Activated CD4-positive, alpha-beta T cell treated with anti-CD3 and anti-CD28 coated beads for 36 hours (primary cell): ENCODE measurements at regions not wholly inside any gene's neighbourhood (a gene's known extent, or its start where the extent isn't known, plus 50 kb on each side); places are given as distances from the start of the nearest gene placed in this dataset.

Source experiments
- ATAC-seq: fragments of 200-7000 bp; cut with Tn5 transposase; one replicate; pipeline ENCODE4 v1.10.0; 2021; ENCODE audit warnings: mild to moderate bottlenecking, moderate library complexity
- CTCF ChIA-PET: fragments of 350-600 bp; sonication (Branson Sonifier 250); formaldehyde crosslinking; loops from one replicate; lab custom pipeline; 2021; ENCODE audit warnings: antibody characterized with exemption; lab: Charles Lee
- POLR2A ChIA-PET: fragments of 350-600 bp; sonication (Branson Sonifier 250); formaldehyde crosslinking; loops from one replicate; lab custom pipeline; 2021; ENCODE audit warnings: antibody characterized with exemption, inconsistent platforms; lab: Charles Lee
- DNase-seq: peaks from one replicate; pipeline ENCODE4 v3.0.0-alpha.2; 2020
- H3K27ac Mint-ChIP-seq: one replicate; pipeline ENCODE4 v1.8.0; 2021; ENCODE audit warnings: mixed read lengths
- H3K27me3 Mint-ChIP-seq: one replicate; pipeline ENCODE4 v1.8.0; 2021; ENCODE audit warnings: mixed read lengths
- H3K36me3 Mint-ChIP-seq: one replicate; pipeline ENCODE4 v1.8.0; 2021; ENCODE audit warnings: low read depth, mixed read lengths
- H3K4me1 Mint-ChIP-seq: one replicate; pipeline ENCODE4 v1.8.0; 2021; ENCODE audit warnings: mixed read lengths
- H3K4me3 Mint-ChIP-seq: one replicate; pipeline ENCODE4 v1.8.0; 2021; ENCODE audit warnings: mild to moderate bottlenecking, moderate library complexity, mixed read lengths
- H3K9me3 Mint-ChIP-seq: one replicate; pipeline ENCODE4 v1.8.0; 2021; ENCODE audit warnings: low read depth, mixed read lengths
- intact Hi-C, 2 experiments: fragments of 100-400 bp; cut with DNase I in 1 of 2; cut with micrococcal nuclease in 1 of 2; formaldehyde crosslinking; loops; one replicate each; pipeline versions ENCODE4 v1.14.2 to v1.15.1; 2022 to 2024; cut with DNase I, micrococcal nuclease

DNA sequence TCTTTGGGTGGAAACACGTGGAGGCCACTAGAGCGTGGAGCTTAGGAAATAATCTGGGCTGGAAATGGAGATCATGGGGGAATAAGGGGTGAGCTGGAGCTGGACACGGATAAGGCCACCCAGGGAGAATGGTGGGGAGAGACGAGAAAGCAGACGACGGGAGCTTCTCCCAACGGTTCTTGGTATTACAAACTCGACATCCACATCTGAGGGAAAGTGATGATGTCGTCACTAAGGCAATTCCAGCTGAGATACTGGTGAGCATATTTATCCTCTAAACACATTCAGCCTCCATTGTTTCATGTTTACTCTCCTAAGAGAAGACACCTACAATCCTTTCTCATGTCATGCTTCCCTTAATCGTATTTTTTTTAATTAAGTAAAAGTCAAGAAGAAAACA is 50.2 kb upstream of the SNX9 start:
- Mint-ChIP-seq H3K4me3 (no peak overlapping the region), H3K9me3 (peaks cover 4% of the 10 kb centered on the region), H3K27me3 (peaks cover 7% of the 10 kb centered on the region), H3K36me3 (no peaks in the 10 kb centered on the region), H3K4me1 (peaks cover 41% of the 10 kb centered on the region), H3K27ac (no peak overlapping the region)
- ChIA-PET POLR2A (interaction anchor here (0.7 kb wide), 1 partner anchor 35 kb away, joined by 3 read pairs; no protein-coding TSS in a partner anchor), CTCF (interaction anchor here (4.5 kb wide), 1 partner anchor 15 kb away, joined by 30 read pairs; no protein-coding TSS in a partner anchor)
- intact Hi-C loops, result no loop called here
- DNase-seq (no peak), ATAC-seq (no peak)
